OCI-LY1 (cell line): ENCODE measurements at regions not wholly inside any gene's neighbourhood (a gene's known extent, or its start where the extent isn't known, plus 50 kb on each side); places are given as distances from the start of the nearest gene placed in this dataset.

Experiments used
- H2AFZ ChIP-seq: fragments of 200-600 bp; sonication (generic), shearing (Covaris generic); 2 replicates; pipeline ENCODE4 v1.6.0; 2014; ENCODE audit warnings: antibody characterized with exemption, mild to moderate bottlenecking, low read length
- H3F3A ChIP-seq: fragments of 200-600 bp; sonication (generic), shearing (Covaris generic); 2 replicates; pipeline ENCODE4 v1.6.0; 2014; ENCODE audit warnings: mild to moderate bottlenecking, antibody characterized with exemption, low read length, moderate library complexity; ENCODE audit not compliant: insufficient read depth
- H3K27ac ChIP-seq: fragments of 200-600 bp; sonication (generic); 2 replicates; pipeline ENCODE4 v1.5.1; 2014; ENCODE audit warnings: low read length, mixed run types, mild to moderate bottlenecking, low read depth; ENCODE audit not compliant: poor library complexity, severe bottlenecking
- H3K27me3 ChIP-seq: fragments of 200-600 bp; sonication (generic); 2 replicates; pipeline ENCODE4 v1.6.0; 2014; ENCODE audit warnings: antibody characterized with exemption, mild to moderate bottlenecking, low read length, moderate library complexity; ENCODE audit not compliant: insufficient read depth
- H3K36me3 ChIP-seq: fragments of 200-600 bp; sonication (generic); 2 replicates; pipeline ENCODE4 v1.6.1; 2014; ENCODE audit warnings: mild to moderate bottlenecking, antibody characterized with exemption, low read length, moderate library complexity, mixed read lengths; ENCODE audit not compliant: insufficient read depth
- H3K4me1 ChIP-seq: fragments of 200-600 bp; sonication (generic); 2 replicates; pipeline ENCODE4 v1.5.1; 2014; ENCODE audit warnings: mild to moderate bottlenecking, low read length, moderate library complexity; ENCODE audit not compliant: insufficient read depth, severe bottlenecking
- H3K4me2 ChIP-seq: fragments of 200-600 bp; sonication (generic), shearing (Covaris generic); 2 replicates; pipeline ENCODE4 v1.6.1; 2014; ENCODE audit warnings: low read length
- H3K4me3 ChIP-seq: fragments of 200-600 bp; sonication (generic); 2 replicates; pipeline ENCODE4 v1.5.1; 2014; ENCODE audit warnings: low read length, low read depth, mild to moderate bottlenecking, mixed read lengths; ENCODE audit not compliant: poor library complexity, severe bottlenecking
- H3K79me2 ChIP-seq: fragments of 200-600 bp; shearing (Covaris generic); 2 replicates; pipeline ENCODE4 v1.6.1; 2016; ENCODE audit warnings: mixed run types, low read length, mixed read lengths; ENCODE audit not compliant: insufficient read depth
- H3K9ac ChIP-seq: fragments of 200-600 bp; sonication (generic), shearing (Covaris generic); 2 replicates; pipeline ENCODE4 v1.6.1; 2014; ENCODE audit warnings: mild to moderate bottlenecking, low read length, mixed read lengths
- H3K9me2 ChIP-seq: fragments of 200-600 bp; sonication (generic), shearing (Covaris generic); 2 replicates; pipeline ENCODE4 v1.6.1; 2014; ENCODE audit warnings: low read depth, mild to moderate bottlenecking, low read length, mixed read lengths
- H3K9me3 ChIP-seq: fragments of 200-600 bp; shearing (Covaris generic); 2 replicates; pipeline ENCODE4 v1.6.1; 2014; ENCODE audit warnings: low read length, mixed read lengths
- H4K20me1 ChIP-seq: fragments of 200-600 bp; sonication (generic), shearing (Covaris generic); 2 replicates; pipeline ENCODE4 v1.6.0; 2016; ENCODE audit warnings: mild to moderate bottlenecking, low read length; ENCODE audit not compliant: insufficient read depth
- EZH2 ChIP-seq: fragments of 200-600 bp; sonication (generic), shearing (Covaris generic); IDR thresholded peaks from 2 replicates; pipeline ENCODE4 v1.8.0; 2017; ENCODE audit warnings: borderline replicate concordance, mixed run types, mild to moderate bottlenecking, antibody characterized with exemption, low read length, moderate library complexity, mixed read lengths
- TF ChIP-seq, protein P1 (sequence below): fragments of 200-600 bp; sonication (generic), shearing (Covaris generic); IDR thresholded peaks from 2 replicates; pipeline ENCODE4 v1.5.1; 2017; ENCODE audit warnings: mild to moderate bottlenecking, antibody characterized with exemption, low read length, moderate library complexity, mixed read lengths

- H3K4me1 ChIP-seq = no peaks in the 10 kb centered on the region
- no peaks in the 10 kb centered on the region for H3K79me2 ChIP-seq
- H3K27me3 ChIP-seq = no peaks in the 10 kb centered on the region
- no peak overlapping the region for H2AFZ ChIP-seq
- H3K4me2 ChIP-seq = no peak overlapping the region
- H3F3A ChIP-seq = no peaks in the 10 kb centered on the region
- no peaks in the 10 kb centered on the region for H3K9me2 ChIP-seq
- no peak overlapping the region for H3K9ac ChIP-seq
- H3K27ac ChIP-seq = no peak overlapping the region
- H3K36me3 ChIP-seq = no peaks in the 10 kb centered on the region
- no peaks in the 10 kb centered on the region for H4K20me1 ChIP-seq
- TF ChIP-seq, protein P1, sequence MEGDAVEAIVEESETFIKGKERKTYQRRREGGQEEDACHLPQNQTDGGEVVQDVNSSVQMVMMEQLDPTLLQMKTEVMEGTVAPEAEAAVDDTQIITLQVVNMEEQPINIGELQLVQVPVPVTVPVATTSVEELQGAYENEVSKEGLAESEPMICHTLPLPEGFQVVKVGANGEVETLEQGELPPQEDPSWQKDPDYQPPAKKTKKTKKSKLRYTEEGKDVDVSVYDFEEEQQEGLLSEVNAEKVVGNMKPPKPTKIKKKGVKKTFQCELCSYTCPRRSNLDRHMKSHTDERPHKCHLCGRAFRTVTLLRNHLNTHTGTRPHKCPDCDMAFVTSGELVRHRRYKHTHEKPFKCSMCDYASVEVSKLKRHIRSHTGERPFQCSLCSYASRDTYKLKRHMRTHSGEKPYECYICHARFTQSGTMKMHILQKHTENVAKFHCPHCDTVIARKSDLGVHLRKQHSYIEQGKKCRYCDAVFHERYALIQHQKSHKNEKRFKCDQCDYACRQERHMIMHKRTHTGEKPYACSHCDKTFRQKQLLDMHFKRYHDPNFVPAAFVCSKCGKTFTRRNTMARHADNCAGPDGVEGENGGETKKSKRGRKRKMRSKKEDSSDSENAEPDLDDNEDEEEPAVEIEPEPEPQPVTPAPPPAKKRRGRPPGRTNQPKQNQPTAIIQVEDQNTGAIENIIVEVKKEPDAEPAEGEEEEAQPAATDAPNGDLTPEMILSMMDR = no peak
- TF ChIP-seq EZH2 = no peak
- no peak overlapping the region for H3K4me3 ChIP-seq
- H3K9me3 ChIP-seq = no peaks in the 10 kb centered on the region
Observed at GRCh38 chr19:30788105-30788765, 416.1 kb downstream of the ZNF536 start.

GRCh38 chr19:30785458-30786137, 413.4 kb downstream of the ZNF536 start:
- Histone ChIP-seq H3K36me3 (no peaks in the 10 kb centered on the region), H4K20me1 (no peaks in the 10 kb centered on the region), H2AFZ (no peak overlapping the region), H3K9me2 (no peaks in the 10 kb centered on the region), H3K9ac (no peak overlapping the region), H3K27me3 (no peaks in the 10 kb centered on the region), H3K4me3 (no peak overlapping the region), H3F3A (no peaks in the 10 kb centered on the region), H3K79me2 (no peaks in the 10 kb centered on the region), H3K9me3 (no peaks in the 10 kb centered on the region), H3K4me1 (no peaks in the 10 kb centered on the region), H3K27ac (no peak overlapping the region), H3K4me2 (no peak overlapping the region)
- TF ChIP-seq EZH2 = no peak
- TF ChIP-seq, protein P1 = no peak

- Histone ChIP-seq H3K79me2 (no peaks in the 10 kb centered on the region), H3K9ac (no peak overlapping the region), H4K20me1 (no peaks in the 10 kb centered on the region), H3K4me1 (no peaks in the 10 kb centered on the region), H3K4me2 (no peak overlapping the region), H3F3A (no peaks in the 10 kb centered on the region), H3K4me3 (no peak overlapping the region), H2AFZ (no peak overlapping the region), H3K27me3 (no peaks in the 10 kb centered on the region), H3K36me3 (no peaks in the 10 kb centered on the region), H3K27ac (no peak overlapping the region), H3K9me2 (no peaks in the 10 kb centered on the region), H3K9me3 (no peaks in the 10 kb centered on the region)
- TF ChIP-seq, protein P1 = peak; percentile 74
- TF ChIP-seq EZH2 = no peak
Observed at GRCh38 chr19:30784850-30785457, 412.8 kb downstream of the ZNF536 start.
